OCI-M2 (cell line): ENCODE measurements at regions not wholly inside any gene's neighbourhood (a gene's known extent, or its start where the extent isn't known, plus 50 kb on each side); places are given as distances from the start of the nearest gene placed in this dataset.
"Not testable (repeated sequence)": the region's sequence is repeated elsewhere in the genome, so short reads cannot be mapped to it uniquely, and the experiment has no call there.

Experiments used
- DNase-seq: peaks from one replicate; lab custom pipeline; 2025; ENCODE audit not compliant: unreplicated experiment; lab: John Stamatoyannopoulos, UW

DNA sequence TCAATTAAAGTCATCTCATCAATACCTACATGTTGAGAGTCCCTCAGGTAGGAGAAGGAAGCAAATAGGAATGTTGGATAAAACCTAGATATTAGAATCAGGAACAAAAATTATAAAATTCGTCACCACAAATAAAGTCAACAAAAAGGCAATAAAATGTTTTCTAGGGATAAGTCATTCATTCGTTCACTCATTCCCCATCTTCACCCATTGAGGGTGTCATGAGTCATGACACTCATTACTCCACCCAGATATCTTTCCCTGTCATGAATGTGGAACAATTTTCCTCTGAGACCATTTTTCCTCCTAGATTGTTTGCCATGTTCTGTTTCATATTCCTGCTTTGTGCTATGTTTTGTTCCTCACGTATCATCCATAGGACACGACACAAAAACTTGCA is 50.9 kb upstream of the OLIG3 start:
- no peak for DNase-seq

DNA sequence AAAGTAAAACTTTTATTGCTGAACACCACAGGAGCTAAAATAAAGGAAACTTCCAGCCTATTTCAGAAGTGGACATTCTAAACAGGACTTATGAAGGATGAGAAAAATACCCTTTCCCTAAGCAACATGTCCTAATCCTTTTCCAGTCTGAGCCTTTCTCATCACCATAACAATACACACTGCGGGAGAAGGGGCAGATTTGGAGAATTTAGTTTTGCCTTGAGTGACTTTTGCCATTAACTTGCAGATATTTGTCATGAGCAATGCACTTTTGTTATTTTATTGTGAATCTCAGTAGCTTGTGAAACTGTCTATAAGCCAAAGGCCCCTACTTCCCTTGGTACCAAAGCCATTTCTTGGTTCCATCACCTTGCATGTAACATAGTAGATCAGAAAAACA is 53.0 kb upstream of the OLIG3 start:
- DNase-seq, result no peak

DNA sequence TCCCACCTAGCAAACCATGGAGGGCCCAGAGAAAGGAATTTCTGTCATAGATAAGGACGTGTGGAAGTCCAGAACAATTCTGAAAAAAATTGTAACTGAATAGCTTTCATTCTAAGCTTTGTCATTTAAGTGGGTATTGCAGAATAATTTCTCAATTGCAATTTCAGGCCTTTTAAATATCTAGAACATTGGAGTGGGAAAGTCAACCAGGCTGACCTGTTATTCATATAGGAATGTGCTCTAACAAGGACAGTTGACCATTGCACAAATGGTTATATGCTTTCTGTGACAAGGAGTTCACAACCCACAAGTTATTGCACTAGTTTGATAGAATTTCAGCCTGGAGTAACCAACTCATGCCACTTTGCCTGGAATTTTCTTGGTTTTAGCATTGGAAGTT is 53.4 kb upstream of the OLIG3 start:
- DNase-seq, result no peak

GRCh38 chr6:137549106-137549505 is 54.9 kb upstream of the OLIG3 start:
- DNase-seq, result no peak

DNA sequence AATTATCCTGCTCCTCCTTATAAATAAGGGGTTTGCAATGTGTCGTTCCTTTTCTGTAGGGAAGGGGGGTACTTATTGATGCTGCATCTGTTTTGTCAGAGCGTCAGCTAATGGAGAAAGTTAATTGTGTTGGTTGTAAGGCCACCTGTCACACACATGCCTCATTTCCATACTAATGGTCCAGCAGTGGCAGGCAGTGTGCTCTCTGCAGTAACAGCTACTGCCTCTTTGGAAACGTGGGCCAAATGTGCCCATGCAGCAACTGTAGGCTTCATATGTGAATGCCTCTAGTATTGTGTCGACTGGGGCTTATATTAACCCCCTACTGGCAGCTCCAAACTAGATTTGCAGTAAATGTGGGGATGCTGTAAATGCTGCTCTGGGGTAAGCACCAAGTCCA is 56.3 kb upstream of the OLIG3 start:
- no peak for DNase-seq

- no peak for DNase-seq
These were observed 58.0 kb upstream of the OLIG3 start for GRCh38 chr6:137552146-137552545.

DNA sequence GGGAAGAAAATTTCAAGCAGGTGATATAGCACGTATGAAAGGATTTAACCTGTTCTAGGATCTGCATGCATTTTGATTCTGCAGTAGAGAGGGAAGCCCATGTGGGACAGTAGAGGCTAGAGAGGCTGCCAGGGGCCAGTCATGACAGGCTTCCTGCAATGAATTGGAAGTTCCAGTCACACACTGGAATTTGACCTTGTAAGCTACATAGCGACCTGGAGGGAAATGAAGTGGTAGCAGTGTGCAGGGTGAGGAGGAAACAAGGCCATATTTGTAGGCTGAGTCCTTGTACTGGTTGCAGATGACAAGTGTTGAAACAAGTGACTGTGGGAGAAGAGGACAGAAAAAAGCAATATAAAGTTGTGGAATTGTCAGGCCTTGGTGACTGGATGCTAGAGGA is 58.6 kb upstream of the OLIG3 start:
- DNase-seq, result no peak

DNA sequence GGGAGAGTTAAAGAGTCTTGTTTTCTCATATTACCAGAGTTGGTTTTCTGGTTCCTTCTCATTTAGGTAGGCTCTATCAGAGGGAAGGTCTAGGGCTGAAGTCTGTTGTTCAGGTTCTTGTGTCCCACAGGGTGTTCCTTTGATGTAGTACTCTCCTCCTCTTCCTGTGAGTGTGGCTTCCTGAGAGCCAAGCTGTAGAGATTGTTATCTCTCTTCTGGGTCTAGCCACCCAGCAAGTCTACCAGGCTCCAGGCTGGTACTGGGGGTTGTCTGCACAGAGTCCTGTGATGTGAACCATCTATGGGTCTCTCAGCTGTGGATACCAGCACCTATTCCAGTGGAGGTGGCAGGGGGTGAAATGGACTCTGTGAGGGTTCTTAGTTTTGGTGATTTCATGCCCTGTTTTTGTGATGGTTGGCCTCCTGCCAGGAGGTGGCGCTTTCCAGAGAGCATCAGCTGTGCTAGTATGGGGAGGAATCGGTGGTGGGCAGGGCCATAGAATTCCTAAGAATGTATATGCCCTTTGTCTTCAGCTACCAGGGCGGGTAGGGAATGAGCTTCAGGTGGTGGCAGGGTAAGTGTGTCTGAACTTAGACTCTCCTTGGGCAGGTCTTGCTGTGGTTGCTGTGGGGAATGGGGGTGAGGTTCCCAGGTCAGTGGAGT is 65.5 kb upstream of the OLIG3 start:
- not testable (repeated sequence) for DNase-seq

GRCh38 chr6:137560184-137560563 is 66.0 kb upstream of the OLIG3 start:
- DNase-seq, result no peak

GRCh38 chr6:137568067-137568466 is 73.9 kb upstream of the OLIG3 start:
- DNase-seq, result no peak

- no peak for DNase-seq
These were observed 76.2 kb upstream of the OLIG3 start for GRCh38 chr6:137570393-137570792.

DNA sequence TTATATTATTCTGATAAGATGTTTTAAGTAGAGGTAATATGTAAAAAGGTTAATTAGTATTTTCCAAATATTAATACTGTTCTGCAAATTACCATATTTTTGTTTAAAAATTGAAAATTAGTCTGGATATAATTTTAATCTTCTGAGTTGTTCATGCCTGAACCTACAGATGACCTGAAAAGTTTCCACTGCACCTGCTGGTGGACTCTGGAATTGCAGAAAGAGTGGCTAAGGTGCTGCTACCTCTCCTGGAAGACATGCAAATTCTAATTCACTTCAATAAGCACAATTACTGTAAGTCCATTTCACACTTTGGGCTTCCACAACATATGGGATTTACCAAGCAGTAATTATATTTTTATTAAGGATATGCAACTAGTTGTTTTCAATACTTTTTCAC is 77.7 kb upstream of the OLIG3 start:
- no peak for DNase-seq

- no peak for DNase-seq
These were observed 79.5 kb upstream of the OLIG3 start for GRCh38 chr6:137573739-137574138.

DNA sequence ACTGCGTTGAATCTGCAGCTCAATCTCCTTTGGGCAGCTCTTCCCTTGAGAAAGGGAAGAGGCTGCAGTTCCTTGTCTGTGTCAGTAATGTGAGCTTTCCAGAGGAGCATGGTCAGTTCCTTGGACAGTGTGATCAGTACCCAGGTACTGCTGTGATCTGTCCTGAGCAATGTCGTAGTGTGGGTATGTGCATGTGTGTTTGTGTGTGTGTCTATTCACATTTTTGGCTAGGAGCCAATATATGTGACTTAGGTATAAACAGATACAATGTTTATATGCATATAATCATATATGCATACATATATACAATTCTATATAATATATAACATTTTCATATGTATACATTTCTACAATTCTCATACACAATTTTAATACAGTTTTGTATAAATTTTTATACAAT is 85.4 kb upstream of the OLIG3 start:
- no peak for DNase-seq

DNA sequence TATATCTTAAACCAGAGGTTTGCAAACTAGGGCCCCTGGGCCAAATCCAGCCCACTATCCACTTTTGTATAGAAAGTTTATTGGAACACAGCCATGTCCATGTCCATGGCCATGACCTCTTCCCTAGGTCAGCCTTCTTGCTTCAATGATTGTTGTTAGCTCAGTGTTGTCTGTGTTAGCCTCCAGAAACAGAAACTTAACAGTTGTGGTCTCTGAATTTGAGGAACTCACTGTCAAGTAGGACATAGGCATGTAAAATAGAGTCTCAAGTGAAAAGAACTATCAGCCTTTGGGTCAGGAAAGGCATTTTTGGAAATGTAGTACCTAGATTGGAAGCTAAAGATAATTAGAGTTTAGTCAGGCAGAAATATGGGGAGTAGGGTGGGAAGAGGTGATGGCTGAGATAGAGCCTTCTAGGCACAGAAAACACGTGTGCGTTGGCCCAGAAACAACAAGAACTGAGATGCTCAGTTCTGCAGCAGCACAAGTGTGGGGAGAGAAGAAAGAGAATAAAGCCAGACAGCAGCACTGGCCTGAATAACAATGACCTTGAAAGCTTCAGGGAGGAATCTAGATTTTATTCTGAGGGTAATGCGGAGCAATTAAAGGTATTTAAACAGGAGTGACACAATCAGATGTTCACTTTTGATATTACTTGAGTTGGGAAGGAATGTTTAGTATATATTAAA is 87.0 kb upstream of the OLIG3 start:
- no peak for DNase-seq

DNA sequence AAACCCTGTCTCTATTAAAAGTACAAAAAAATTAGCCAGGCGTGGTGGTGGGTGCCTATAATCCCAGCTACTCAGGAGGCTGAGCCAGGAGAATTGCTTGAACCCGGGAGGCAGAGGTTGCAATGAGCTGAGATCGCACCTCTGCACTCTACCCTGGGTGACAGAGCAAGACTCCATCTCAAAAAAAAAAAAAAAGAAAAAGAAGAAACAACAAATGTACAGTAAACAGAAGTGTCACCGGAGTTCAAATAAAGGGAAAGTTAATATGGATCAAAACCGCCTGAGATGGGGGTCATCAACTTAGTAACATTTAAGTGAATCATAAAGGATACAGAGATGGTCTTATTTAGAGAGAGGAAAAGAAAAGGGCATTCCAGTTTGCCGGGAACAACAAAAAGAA is 89.3 kb upstream of the OLIG3 start:
- not testable (repeated sequence) for DNase-seq

GRCh38 chr6:137588472-137588871 is 94.3 kb upstream of the OLIG3 start:
- DNase-seq, result no peak

GRCh38 chr6:137589067-137589848 is 95.1 kb upstream of the OLIG3 start:
- no peak for DNase-seq

- DNase-seq, result no peak
These were observed 96.5 kb upstream of the OLIG3 start for GRCh38 chr6:137590684-137591083.

- no peak for DNase-seq
These were observed 107.3 kb upstream of the OLIG3 start for GRCh38 chr6:137601471-137601870.

DNA sequence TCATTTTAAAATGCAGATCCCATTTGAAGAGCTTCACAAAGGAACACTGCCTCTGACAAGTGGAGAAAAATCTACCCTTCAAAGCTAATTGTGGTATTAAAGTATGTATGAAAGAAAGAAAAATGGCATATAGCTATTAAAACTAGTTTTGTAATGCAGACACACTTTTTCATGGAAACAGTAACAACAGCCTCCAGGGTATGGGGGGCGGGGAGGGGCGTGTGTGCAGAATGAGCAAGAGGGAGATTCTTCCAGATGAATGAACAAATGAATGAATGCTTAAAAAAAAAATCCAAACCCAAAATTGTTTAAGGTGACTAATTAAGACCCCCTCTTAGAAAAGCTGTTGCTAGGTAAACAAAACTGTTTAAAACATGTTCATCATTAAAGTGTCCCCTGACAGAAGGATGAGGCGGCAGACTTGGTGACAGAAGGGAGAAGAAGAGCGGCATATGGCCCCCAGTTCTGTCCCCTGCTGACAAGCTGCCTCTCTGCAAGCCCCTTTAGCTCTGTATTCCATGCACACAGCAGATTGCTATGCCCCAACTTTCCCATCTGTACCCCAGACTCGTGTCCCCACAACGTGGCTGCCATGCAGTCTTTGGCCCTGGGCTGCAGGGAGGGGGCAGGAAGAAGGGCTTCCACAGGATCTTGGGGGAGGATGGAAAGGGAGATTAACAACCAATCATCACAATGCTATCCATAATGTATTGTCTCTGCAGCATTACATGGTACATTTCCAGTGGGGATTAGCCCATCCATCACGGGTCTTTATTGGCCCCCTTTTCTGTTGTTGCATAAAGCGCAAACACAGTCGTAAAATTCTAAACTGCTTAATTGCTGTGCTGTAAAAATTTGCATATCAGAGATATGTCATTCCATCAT is 108.4 kb upstream of the OLIG3 start:
- DNase-seq, result no peak
